H1 (cell line): ENCODE measurements at regions not wholly inside any gene's neighbourhood (a gene's known extent, or its start where the extent isn't known, plus 50 kb on each side); places are given as distances from the start of the nearest gene placed in this dataset.

Experiments
- CTCF ChIA-PET: fragments of 300-600 bp; sonication (Branson Sonifier 250); formaldehyde crosslinking; loops from one replicate; lab custom pipeline; 2021; ENCODE audit not compliant: partially characterized antibody; lab: Charles Lee
- POLR2A ChIA-PET: fragments of 300-600 bp; sonication (Branson Sonifier 250); formaldehyde crosslinking; loops from one replicate; lab custom pipeline; 2021; ENCODE audit warnings: inconsistent platforms; ENCODE audit not compliant: partially characterized antibody; lab: Charles Lee
- DNase-seq, 2 experiments: peaks; one replicate each; pipeline versions ENCODE4 v3.0.0 to v3.0.0-alpha.2; 2010 to 2022; ENCODE audit warnings: low spot score in 2 of 2, low read depth in 1 of 2, mixed read lengths in 1 of 2
- FAIRE-seq: peaks from 2 replicates; lab custom pipeline; 2011; peaks lifted over from hg19 to GRCh38; lab: Jason Lieb, UNC
- H2AFZ ChIP-seq: 2 replicates; pipeline ENCODE4 v1.8.1; 2012; ENCODE audit warnings: low read length, inconsistent platforms
- H2AK5ac ChIP-seq: 2 replicates; pipeline ENCODE4 v1.6.1; 2013; ENCODE audit warnings: low read depth, low read length
- H2BK120ac ChIP-seq: replicated peaks from 2 replicates; pipeline ENCODE3; 2013; ENCODE audit warnings: low read depth, low read length, inconsistent platforms
- H2BK12ac ChIP-seq: 2 replicates; pipeline ENCODE4 v1.6.1; 2013; ENCODE audit warnings: low read depth, low read length
- H2BK15ac ChIP-seq: 2 replicates; pipeline ENCODE4 v1.6.1; 2013; ENCODE audit warnings: low read length
- H2BK20ac ChIP-seq: 2 replicates; pipeline ENCODE4 v1.6.1; 2013; ENCODE audit warnings: low read length
- H2BK5ac ChIP-seq: 2 replicates; pipeline ENCODE4 v1.6.1; 2013; ENCODE audit warnings: low read depth, low read length
- H3K14ac ChIP-seq: 2 replicates; pipeline ENCODE4 v1.6.1; 2013; ENCODE audit warnings: inconsistent platforms; ENCODE audit not compliant: insufficient read length
- H3K18ac ChIP-seq: 2 replicates; pipeline ENCODE4 v1.6.1; 2013; ENCODE audit warnings: low read length; ENCODE audit errors: extremely low read depth
- H3K23ac ChIP-seq: 2 replicates; pipeline ENCODE4 v1.6.1; 2013; ENCODE audit warnings: inconsistent platforms; ENCODE audit not compliant: insufficient read length
- H3K23me2 ChIP-seq: 2 replicates; pipeline ENCODE4 v1.6.1; 2013; ENCODE audit warnings: low read depth, low read length
- H3K27ac ChIP-seq: 2 replicates; pipeline ENCODE4 v1.6.1; 2011; ENCODE audit warnings: low read depth, low read length, inconsistent platforms
- H3K27me3 ChIP-seq, 4 experiments: replicated peaks in 1 of 4; 1 replicate in 1 of 4; 2 replicates in 3 of 4; pipeline versions ENCODE4 v1.6.1 to v1.8.1; 2011 to 2013; ENCODE audit warnings: low read length in 3 of 4, mild to moderate bottlenecking in 3 of 4, inconsistent platforms in 2 of 4, mixed read lengths in 2 of 4, moderate library complexity in 1 of 4; ENCODE audit not compliant: control insufficient read depth in 3 of 4, insufficient read depth in 3 of 4; ENCODE audit errors: extremely low read depth in 1 of 4
- H3K36me3 ChIP-seq, 4 experiments: 2 replicates each; pipeline versions ENCODE4 v1.6.1 to v1.8.1; 2011 to 2013; ENCODE audit warnings: mild to moderate bottlenecking in 4 of 4, low read length in 3 of 4, moderate library complexity in 2 of 4, control low read depth in 1 of 4, inconsistent platforms in 1 of 4; ENCODE audit not compliant: insufficient read depth in 4 of 4, control insufficient read depth in 2 of 4
- H3K4ac ChIP-seq: replicated peaks from 2 replicates; pipeline ENCODE3; 2013; ENCODE audit warnings: low read length, low read depth, mixed read lengths, inconsistent platforms; ENCODE audit not compliant: insufficient read length
- H3K4me1 ChIP-seq, 4 experiments: replicated peaks in 1 of 4; 1 replicate in 1 of 4; 2 replicates in 3 of 4; pipeline versions ENCODE4 v1.6.1 to v1.8.1; 2011 to 2013; ENCODE audit warnings: low read length in 3 of 4, inconsistent platforms in 2 of 4, mixed read lengths in 1 of 4; ENCODE audit not compliant: insufficient read depth in 4 of 4, control insufficient read depth in 3 of 4
- H3K4me2 ChIP-seq, 2 experiments: 2 replicates each; pipeline versions ENCODE4 v1.6.1 to v1.8.1; 2011 to 2013; ENCODE audit warnings: low read depth in 2 of 2, low read length in 2 of 2, control low read depth in 1 of 2, inconsistent platforms in 1 of 2, mild to moderate bottlenecking in 1 of 2; ENCODE audit not compliant: insufficient read depth in 1 of 2
- H3K4me3 ChIP-seq, 4 experiments: fragments of 200-600, 300-600 bp in 1 of 4; sonication (generic), shearing (Covaris generic), sonication (Bioruptor Twin) in 1 of 4; 2 replicates each; pipeline versions ENCODE4 v1.5.1 to v1.8.1; 2011 to 2016; ENCODE audit warnings: low read length in 4 of 4, low read depth in 3 of 4, control low read depth in 2 of 4, inconsistent platforms in 2 of 4, mild to moderate bottlenecking in 2 of 4, mixed read lengths in 1 of 4, moderate library complexity in 1 of 4; ENCODE audit not compliant: insufficient read depth in 2 of 4; ENCODE audit errors: extremely low read depth in 1 of 4
- H3K56ac ChIP-seq: replicated peaks from 2 replicates; pipeline ENCODE3; 2013; ENCODE audit warnings: low read depth, mild to moderate bottlenecking, mixed read lengths, low read length, inconsistent platforms; ENCODE audit not compliant: insufficient read length
- H3K79me1 ChIP-seq: 2 replicates; pipeline ENCODE4 v1.6.1; 2013; ENCODE audit warnings: low read depth, low read length, control low read depth
- H3K79me2 ChIP-seq, 2 experiments: 2 replicates each; pipeline versions ENCODE4 v1.6.1 to v1.8.1; 2012 to 2013; ENCODE audit warnings: low read length in 2 of 2, mild to moderate bottlenecking in 2 of 2, inconsistent platforms in 1 of 2; ENCODE audit not compliant: insufficient read depth in 2 of 2, control insufficient read depth in 1 of 2
- H3K9ac ChIP-seq, 4 experiments: replicated peaks in 1 of 4; 1 replicate in 1 of 4; 2 replicates in 3 of 4; pipeline versions ENCODE4 v1.6.1 to v1.8.1; 2011 to 2013; ENCODE audit warnings: low read depth in 3 of 4, low read length in 3 of 4, control low read depth in 2 of 4, mild to moderate bottlenecking in 2 of 4, moderate library complexity in 2 of 4, inconsistent platforms in 1 of 4; ENCODE audit errors: extremely low read depth in 1 of 4
- H3K9me3 ChIP-seq, 2 experiments: 2 replicates each; pipeline versions ENCODE4 v1.6.1 to v1.8.1; 2012 to 2013; ENCODE audit warnings: mild to moderate bottlenecking in 2 of 2, moderate library complexity in 2 of 2, control low read depth in 1 of 2, inconsistent platforms in 1 of 2, low read depth in 1 of 2, low read length in 1 of 2, mixed read lengths in 1 of 2; ENCODE audit not compliant: insufficient read depth in 2 of 2
- H4K20me1 ChIP-seq, 2 experiments: replicated peaks in 1 of 2; 2 replicates each; pipeline versions ENCODE3 to v1.8.1; 2011 to 2013; ENCODE audit warnings: inconsistent platforms in 2 of 2, low read length in 2 of 2, mild to moderate bottlenecking in 1 of 2; ENCODE audit not compliant: insufficient read depth in 2 of 2, control insufficient read depth in 1 of 2
- H4K5ac ChIP-seq: 2 replicates; pipeline ENCODE4 v1.6.1; 2013; ENCODE audit warnings: low read length, low read depth, mixed read lengths, inconsistent platforms; ENCODE audit not compliant: insufficient read length
- H4K8ac ChIP-seq: 2 replicates; pipeline ENCODE4 v1.8.0; 2013; ENCODE audit warnings: mild to moderate bottlenecking, moderate library complexity, low read length, inconsistent platforms; ENCODE audit not compliant: insufficient read depth; ENCODE audit errors: extremely low read depth
- H4K91ac ChIP-seq: replicated peaks from 2 replicates; pipeline ENCODE3; 2013; ENCODE audit warnings: low read length, mixed read lengths, inconsistent platforms; ENCODE audit not compliant: insufficient read length
- BCL11A ChIP-seq, 2 experiments: IDR thresholded peaks; one replicate each; pipeline ENCODE4 v1.6.1; 2011; ENCODE audit warnings: low read depth in 2 of 2, low read length in 2 of 2, mild to moderate bottlenecking in 2 of 2
- FOSL1 ChIP-seq: IDR thresholded peaks from 2 replicates; pipeline ENCODE4 v1.6.1; 2011; ENCODE audit warnings: mild to moderate bottlenecking, low read depth, low read length, moderate library complexity; ENCODE audit not compliant: insufficient read depth
- GABPA ChIP-seq: IDR thresholded peaks from 2 replicates; pipeline ENCODE4 v1.6.1; 2011; ENCODE audit warnings: mild to moderate bottlenecking, low read length, moderate library complexity, borderline replicate concordance; ENCODE audit not compliant: insufficient read depth
- HDAC6 ChIP-seq: IDR thresholded peaks from one replicate; pipeline ENCODE4 v1.7.1; 2012; ENCODE audit warnings: low read depth, mild to moderate bottlenecking, inconsistent platforms, low read length, moderate library complexity
- NANOG ChIP-seq: IDR thresholded peaks from 2 replicates; pipeline ENCODE4 v1.6.1; 2011; ENCODE audit warnings: low read length, low read depth, mild to moderate bottlenecking, inconsistent platforms; ENCODE audit not compliant: insufficient read depth, poor library complexity, severe bottlenecking
- RBBP5 ChIP-seq: IDR thresholded peaks from 2 replicates; pipeline ENCODE4 v1.7.1; 2012; ENCODE audit warnings: low read depth, mild to moderate bottlenecking, inconsistent platforms, low read length, moderate library complexity, borderline replicate concordance
- RFX5 ChIP-seq: IDR thresholded peaks from 2 replicates; pipeline ENCODE4 v1.6.1; 2011; ENCODE audit warnings: low read depth, low read length, improper control_type of control experiment, borderline replicate concordance
- TAF7 ChIP-seq: optimal IDR thresholded peaks from 2 replicates; pipeline ENCODE3; 2011; ENCODE audit warnings: low read depth, mild to moderate bottlenecking, inconsistent platforms, low read length, moderate library complexity, borderline replicate concordance
- TCF12 ChIP-seq: IDR thresholded peaks from 2 replicates; pipeline ENCODE4 v1.6.1; 2011; ENCODE audit warnings: low read depth, mild to moderate bottlenecking, low read length
- YY1 ChIP-seq: IDR thresholded peaks from 2 replicates; pipeline ENCODE4 v1.6.1; 2011; ENCODE audit warnings: low read depth, mild to moderate bottlenecking, low read length
- WGBS, 2 experiments: shearing (Covaris generic) in 1 of 2; methylation state at CpG; one replicate each; pipeline versions ENCODE4 v1.1.6 to v1.1.7; 2013 to 2015; ENCODE audit warnings: low lambda C conversion rate in 2 of 2, mixed read lengths in 2 of 2, inconsistent platforms in 1 of 2, low coverage in 1 of 2, missing lambda C conversion rate in 1 of 2; ENCODE audit not compliant: insufficient replicate concordance in 2 of 2, insufficient coverage in 1 of 2, insufficient read length in 1 of 2; ENCODE audit errors: extremely low coverage in 1 of 2, missing lambda C conversion rate in 1 of 2; 5-methylcytosine and 5-hydroxymethylcytosine counted together
- TF ChIP-seq, protein P1 (sequence below): IDR thresholded peaks from 2 replicates; pipeline ENCODE4 v1.6.1; 2012; ENCODE audit warnings: inconsistent platforms

DNA sequence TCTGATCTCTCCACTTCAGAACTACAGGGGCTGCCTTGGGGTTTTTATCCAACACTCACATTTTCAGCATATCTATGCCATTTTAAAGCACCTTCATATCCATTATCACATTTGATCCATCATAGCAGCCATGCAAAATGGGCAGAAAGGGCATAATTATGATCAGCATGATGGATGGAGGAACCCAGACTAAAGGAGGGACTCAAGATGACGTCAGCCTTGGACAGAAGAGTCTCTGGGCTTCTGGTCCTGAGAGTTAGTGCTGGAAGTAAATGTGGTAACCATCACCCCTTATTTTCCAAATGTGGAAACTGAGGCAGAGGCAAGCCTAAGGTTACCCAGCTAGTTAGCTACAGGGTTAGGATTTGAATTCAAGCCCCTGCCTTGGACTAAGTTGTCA, 273.1 kb downstream of the DRD1 start:
- Histone ChIP-seq H2BK20ac (no peak overlapping the region), H4K5ac (no peak overlapping the region), H3K4me3 (no peak overlapping the region), H4K91ac (no peak overlapping the region), H2BK15ac (no peak overlapping the region), H3K36me3 (no peaks in the 10 kb centered on the region; a peak in 1 of 8 replicates), H3K4me2 (no peak overlapping the region), H2AK5ac (no peak overlapping the region), H4K8ac (no peak overlapping the region), H3K4me1 (no peaks in the 10 kb centered on the region), H2AFZ (no peak overlapping the region), H3K79me1 (no peaks in the 10 kb centered on the region), H2BK120ac (no peak overlapping the region), H3K9ac (no peak overlapping the region), H3K27me3 (no peaks in the 10 kb centered on the region), H3K14ac (no peak overlapping the region), H3K79me2 (no peaks in the 10 kb centered on the region), H3K56ac (no peak overlapping the region), H3K23ac (no peak overlapping the region), H3K23me2 (peaks cover 4% of the 10 kb centered on the region; the same call in 1 of the 2 replicates), H3K9me3 (no peaks in the 10 kb centered on the region), H3K4ac (no peak overlapping the region), H3K27ac (no peak overlapping the region), H2BK5ac (no peak overlapping the region), H3K18ac (no peak overlapping the region), H4K20me1 (peaks cover 0 to 2% of the 10 kb centered on the region in 2 experiments), H2BK12ac (no peak overlapping the region)
- TF ChIP-seq, protein P1, sequence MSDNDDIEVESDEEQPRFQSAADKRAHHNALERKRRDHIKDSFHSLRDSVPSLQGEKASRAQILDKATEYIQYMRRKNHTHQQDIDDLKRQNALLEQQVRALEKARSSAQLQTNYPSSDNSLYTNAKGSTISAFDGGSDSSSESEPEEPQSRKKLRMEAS: no peak
- TF ChIP-seq TAF7: no peak
- no peak for TF ChIP-seq HDAC6
- no peak for TF ChIP-seq NANOG
- TF ChIP-seq GABPA: no peak
- TF ChIP-seq FOSL1: no peak
- no peak for TF ChIP-seq BCL11A (IDR thresholded peaks at IDR 0.05; ENCODE audit: low read depth in 2 of 2, low read length in 2 of 2)
- TF ChIP-seq RFX5: no peak
- TF ChIP-seq RBBP5: no peak
- no peak for TF ChIP-seq YY1
- no peak for TF ChIP-seq TCF12
- no peak for DNase-seq
- ChIA-PET CTCF (interaction anchor here (2.1 kb wide), 1 partner anchor 294 kb away, joined by 5 read pairs; no protein-coding TSS in a partner anchor), POLR2A (no interaction called here)
- WGBS, 2 experiments: 87% methylated on average over 1 of the region's 1 CpG; no CpG with 5 or more reads in 1 of the 2 experiments
- no peak for FAIRE-seq
